SK-N-SH (cell line): ENCODE measurements at regions not wholly inside any gene's neighbourhood (a gene's known extent, or its start where the extent isn't known, plus 50 kb on each side); places are given as distances from the start of the nearest gene placed in this dataset.

Source experiments
- CTCF ChIA-PET: fragments of 300-600, 350-600 bp; formaldehyde crosslinking; extraction: SDS; loops from one replicate; lab custom pipeline; 2021; lab: Yijun Ruan, JAX
- POLR2A ChIA-PET: fragments of 350-600 bp; sonication (Branson Sonifier 250); formaldehyde crosslinking; extraction: SDS; loops from one replicate; lab custom pipeline; 2020; ENCODE audit warnings: antibody characterized with exemption, inconsistent platforms; lab: Yijun Ruan, JAX
- DNase-seq: peaks from one replicate; pipeline ENCODE4 v3.0.0; 2012
- H2AFZ ChIP-seq: fragments of 200-600 bp; sonication (generic); 2 replicates; pipeline ENCODE4 v1.8.1; 2016; ENCODE audit warnings: antibody characterized with exemption, mild to moderate bottlenecking, low read depth
- H3F3A ChIP-seq: fragments of 200-600 bp; sonication (generic); replicated peaks from 2 replicates; pipeline ENCODE3; 2016; ENCODE audit warnings: antibody characterized with exemption, mild to moderate bottlenecking; ENCODE audit not compliant: insufficient read depth
- H3K27ac ChIP-seq, 2 experiments: fragments of 200-500 bp in 1 of 2; fragments of 200-600 bp in 1 of 2; sonication (Bioruptor generic) in 1 of 2; sonication (generic), shearing (Covaris generic) in 1 of 2; 2 replicates each; pipeline versions ENCODE4 v1.5.1 to v1.6.1; 2014 to 2016; ENCODE audit warnings: low read depth in 2 of 2, inconsistent platforms in 1 of 2, low read length in 1 of 2, mild to moderate bottlenecking in 1 of 2, mixed read lengths in 1 of 2
- H3K27me3 ChIP-seq: fragments of 200-600 bp; sonication (generic), shearing (Covaris generic); 2 replicates; pipeline ENCODE4 v1.6.1; 2016; ENCODE audit warnings: mixed run types; ENCODE audit not compliant: insufficient read depth
- H3K36me3 ChIP-seq, 2 experiments: fragments of 200-500 bp in 1 of 2; fragments of 200-600 bp in 1 of 2; sonication (Bioruptor generic) in 1 of 2; sonication (generic) in 1 of 2; replicated peaks in 1 of 2; 2 replicates each; pipeline versions ENCODE3 to v1.5.1; 2014 to 2016; ENCODE audit warnings: low read length in 1 of 2, mild to moderate bottlenecking in 1 of 2; ENCODE audit not compliant: insufficient read depth in 2 of 2, control insufficient read depth in 1 of 2
- H3K4me1 ChIP-seq, 2 experiments: fragments of 200-500 bp in 1 of 2; fragments of 200-600 bp in 1 of 2; sonication (Bioruptor generic) in 1 of 2; sonication (generic), shearing (Covaris generic) in 1 of 2; 2 replicates each; pipeline versions ENCODE4 v1.5.1 to v1.6.1; 2014 to 2016; ENCODE audit warnings: low read depth in 1 of 2, low read length in 1 of 2, mixed run types in 1 of 2; ENCODE audit not compliant: insufficient read depth in 2 of 2, control insufficient read depth in 1 of 2
- H3K4me2 ChIP-seq: fragments of 200-600 bp; sonication (generic), shearing (Covaris generic); 2 replicates; pipeline ENCODE4 v1.6.1; 2017; ENCODE audit warnings: mixed run types
- H3K4me3 ChIP-seq, 2 experiments: fragments of 200-500 bp in 1 of 2; fragments of 200-600 bp in 1 of 2; sonication (Bioruptor generic) in 1 of 2; sonication (generic), shearing (Covaris generic) in 1 of 2; 2 replicates each; pipeline versions ENCODE4 v1.5.1 to v1.8.1; 2014 to 2016; ENCODE audit warnings: low read depth in 2 of 2, inconsistent platforms in 1 of 2, low read length in 1 of 2, mild to moderate bottlenecking in 1 of 2, mixed read lengths in 1 of 2, moderate library complexity in 1 of 2
- H3K79me2 ChIP-seq: fragments of 200-600 bp; sonication (generic); 2 replicates; pipeline ENCODE4 v1.8.1; 2017; ENCODE audit warnings: mild to moderate bottlenecking; ENCODE audit not compliant: insufficient read depth
- H3K9ac ChIP-seq: fragments of 200-600 bp; sonication (generic); 2 replicates; pipeline ENCODE4 v1.6.1; 2017; ENCODE audit warnings: mixed run types
- H3K9me2 ChIP-seq: fragments of 200-600 bp; sonication (generic); 2 replicates; pipeline ENCODE4 v1.6.1; 2017; ENCODE audit warnings: mixed run types
- H3K9me3 ChIP-seq: fragments of 200-600 bp; sonication (generic); 2 replicates; pipeline ENCODE4 v1.6.1; 2017; ENCODE audit warnings: mixed run types, mild to moderate bottlenecking, moderate library complexity
- H4K20me1 ChIP-seq: fragments of 200-600 bp; sonication (generic); 2 replicates; pipeline ENCODE4 v1.6.1; 2017; ENCODE audit warnings: mild to moderate bottlenecking, mixed run types; ENCODE audit not compliant: insufficient read depth
- CTCF ChIP-seq: fragments of 200-600 bp; sonication (generic); IDR thresholded peaks from 2 replicates; pipeline ENCODE4 v1.6.1; 2017; ENCODE audit warnings: antibody characterized with exemption, mild to moderate bottlenecking, moderate library complexity
- EP300 ChIP-seq, 2 experiments: IDR thresholded peaks; 2 replicates each; pipeline versions ENCODE4 v1.4.0 to v1.6.1; 2012; ENCODE audit warnings: borderline replicate concordance in 1 of 2, low read depth in 1 of 2, low read length in 1 of 2
- GATA2 ChIP-seq: sonication (generic); formaldehyde crosslinking; IDR thresholded peaks from 2 replicates; pipeline ENCODE4 v1.5.0; 2020; ENCODE audit warnings: mild to moderate bottlenecking, missing genetic modification reagents
- SIN3A ChIP-seq: IDR thresholded peaks from 2 replicates; pipeline ENCODE4 v1.6.1; 2012; ENCODE audit warnings: low read depth, mild to moderate bottlenecking, low read length, moderate library complexity, borderline replicate concordance
- SMC3 ChIP-seq: IDR thresholded peaks from 2 replicates; pipeline ENCODE4 v1.6.1; 2012; ENCODE audit warnings: low read depth, low read length, improper control_type of control experiment
- WGBS: methylation state at CpG from one replicate; pipeline ENCODE4 v1.1.6; 2017; ENCODE audit warnings: low lambda C conversion rate; 5-methylcytosine and 5-hydroxymethylcytosine counted together
- TF ChIP-seq, protein P1 (sequence below): IDR thresholded peaks from 2 replicates; pipeline ENCODE4 v1.4.0; 2012; ENCODE audit warnings: low read depth, borderline replicate concordance

GRCh38 chr5:158642879-158643278 is 456.8 kb downstream of the EBF1 start (continued):
- TF ChIP-seq, protein P1, sequence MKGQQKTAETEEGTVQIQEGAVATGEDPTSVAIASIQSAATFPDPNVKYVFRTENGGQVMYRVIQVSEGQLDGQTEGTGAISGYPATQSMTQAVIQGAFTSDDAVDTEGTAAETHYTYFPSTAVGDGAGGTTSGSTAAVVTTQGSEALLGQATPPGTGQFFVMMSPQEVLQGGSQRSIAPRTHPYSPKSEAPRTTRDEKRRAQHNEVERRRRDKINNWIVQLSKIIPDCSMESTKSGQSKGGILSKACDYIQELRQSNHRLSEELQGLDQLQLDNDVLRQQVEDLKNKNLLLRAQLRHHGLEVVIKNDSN = no peak
- TF ChIP-seq GATA2 = no peak
- TF ChIP-seq, all 33 proteins: peak for 0

GRCh38 chr5:158641016-158641415 is 458.7 kb downstream of the EBF1 start:
- 69% methylated on average over 3 of the region's 3 CpGs for WGBS
- Histone ChIP-seq H3K27me3 (no peaks in the 10 kb centered on the region), H3K4me3 (no peak overlapping the region), H3K4me2 (no peak overlapping the region), H2AFZ (no peak overlapping the region), H3K9me3 (no peaks in the 10 kb centered on the region), H3F3A (no peaks in the 10 kb centered on the region), H3K9me2 (no peaks in the 10 kb centered on the region), H3K27ac (no peak overlapping the region), H3K36me3 (no peaks in the 10 kb centered on the region), H3K79me2 (no peaks in the 10 kb centered on the region), H3K9ac (no peak overlapping the region), H4K20me1 (no peaks in the 10 kb centered on the region), H3K4me1 (no peaks in the 10 kb centered on the region; a peak in 1 of 4 replicates)
- TF ChIP-seq SMC3 (no peak), CTCF (no peak)
- no peak for DNase-seq
- CTCF ChIA-PET = interaction anchor here (1.0 kb wide), 1 partner anchor 466 kb away, joined by 3 read pairs; no protein-coding TSS in a partner anchor
- POLR2A ChIA-PET = no interaction called here

DNA sequence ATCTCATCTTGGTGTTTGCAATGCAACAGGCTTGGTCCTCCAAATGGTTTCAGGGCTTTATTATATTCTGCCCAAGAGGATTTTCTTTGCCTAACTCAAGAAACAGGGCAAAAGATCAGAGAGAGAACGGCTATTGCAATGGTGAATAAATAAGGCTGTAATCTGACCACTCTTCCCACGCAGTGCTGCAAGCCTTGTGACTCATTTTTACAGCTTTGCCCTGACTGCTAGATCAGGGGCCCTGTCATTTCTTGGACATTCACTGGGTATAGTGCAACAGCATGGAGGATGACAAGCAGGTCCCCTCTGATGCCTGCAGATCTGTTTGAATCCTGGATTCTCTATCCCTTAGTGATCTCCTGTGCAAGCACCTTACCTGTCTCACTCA is 459.1 kb downstream of the EBF1 start:
- Histone ChIP-seq H3K4me1 (no peaks in the 10 kb centered on the region; a peak in 1 of 4 replicates), H3K9ac (no peak overlapping the region), H3K9me3 (no peaks in the 10 kb centered on the region), H2AFZ (no peak overlapping the region), H3K79me2 (no peaks in the 10 kb centered on the region), H3K4me2 (no peak overlapping the region), H3K36me3 (no peaks in the 10 kb centered on the region), H3K27me3 (no peaks in the 10 kb centered on the region), H3F3A (no peaks in the 10 kb centered on the region), H4K20me1 (no peaks in the 10 kb centered on the region), H3K27ac (no peak overlapping the region), H3K4me3 (no peak overlapping the region), H3K9me2 (no peaks in the 10 kb centered on the region)
- POLR2A ChIA-PET = no interaction called here
- 22% methylated on average over 2 of the region's 2 CpGs for WGBS
- TF ChIP-seq EP300 (IDR thresholded peaks at IDR 0.05; ENCODE audit: borderline replicate concordance in 1 of 2, low read depth in 1 of 2, low read length in 1 of 2) = no peak
- TF ChIP-seq SIN3A = no peak
- no peak for DNase-seq
- CTCF ChIA-PET = interaction anchor here (0.9 kb wide), 1 partner anchor 466 kb away, joined by 3 read pairs; no protein-coding TSS in a partner anchor
